Inflammatory macrophage treated with lipopolysaccharide for 4 hours (primary cell): ENCODE measurements at regions not wholly inside any gene's neighbourhood (a gene's known extent, or its start where the extent isn't known, plus 50 kb on each side); places are given as distances from the start of the nearest gene placed in this dataset.

Experiments
- DNase-seq: peaks from one replicate; pipeline ENCODE4 v3.0.0-alpha.2; 2020

GRCh38 chr2:6442252-6442985 lies 423.3 kb downstream of the CMPK2 start:
- no peak for DNase-seq

DNA sequence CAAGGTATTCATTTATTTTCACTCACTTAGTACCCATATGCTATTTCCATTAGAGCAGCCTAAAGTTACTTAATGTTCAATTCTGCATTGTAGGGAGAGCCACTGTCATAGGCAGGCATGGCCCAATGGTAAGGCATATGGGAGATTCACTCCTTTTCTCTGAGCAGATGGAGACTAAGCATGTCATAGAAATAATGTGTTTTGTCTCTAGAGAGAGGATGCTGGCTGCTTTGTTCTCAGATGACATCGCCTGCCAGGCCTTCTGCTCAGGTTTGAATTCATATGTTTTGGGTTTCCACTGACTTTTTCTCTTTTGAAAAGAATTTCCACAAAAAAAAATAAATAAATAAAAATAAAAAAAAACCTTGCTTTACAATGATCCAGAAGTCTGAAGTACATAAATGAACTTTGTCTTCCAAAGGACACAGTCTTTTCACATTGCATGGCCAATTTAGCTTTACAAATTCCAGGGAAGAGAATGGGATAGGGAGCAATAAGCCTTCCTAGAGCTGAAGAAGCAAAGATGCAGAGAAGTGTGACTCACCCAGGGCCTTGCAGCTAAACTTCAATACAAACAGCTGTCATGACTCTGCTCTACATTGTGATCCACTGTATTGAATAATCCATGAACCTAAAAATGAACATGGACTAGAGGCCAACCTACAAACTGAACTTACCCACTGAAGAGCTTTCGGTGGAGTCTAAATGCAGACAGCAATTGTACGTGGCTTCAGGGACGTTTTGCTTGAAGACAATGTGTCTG lies 422.5 kb downstream of the CMPK2 start:
- no peak for DNase-seq

GRCh38 chr2:6444514-6444913 lies 421.2 kb downstream of the CMPK2 start:
- DNase-seq = no peak

DNA sequence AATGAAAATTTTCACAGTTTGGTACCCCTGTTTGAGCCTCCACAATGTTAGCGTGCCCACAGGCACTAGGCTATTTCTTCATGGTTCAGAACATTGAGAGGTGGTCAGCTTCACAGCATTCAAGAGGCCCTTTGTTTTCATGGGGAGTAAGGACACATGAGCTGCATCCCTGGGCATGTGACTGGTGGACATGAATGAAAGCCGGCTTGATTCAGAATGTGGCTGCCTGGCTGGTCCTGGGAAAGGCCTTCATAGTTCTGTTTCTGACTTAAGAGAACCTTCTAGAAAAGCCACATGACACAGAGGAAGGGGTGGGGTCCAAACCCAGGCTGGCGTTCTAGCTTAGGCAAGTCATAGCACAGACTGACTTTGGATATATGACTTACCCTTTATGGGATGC lies 420.6 kb downstream of the CMPK2 start:
- DNase-seq = no peak

GRCh38 chr2:6446938-6447608 lies 418.6 kb downstream of the CMPK2 start:
- DNase-seq = no peak

GRCh38 chr2:6448893-6449292 lies 416.8 kb downstream of the CMPK2 start:
- DNase-seq = no peak

DNA sequence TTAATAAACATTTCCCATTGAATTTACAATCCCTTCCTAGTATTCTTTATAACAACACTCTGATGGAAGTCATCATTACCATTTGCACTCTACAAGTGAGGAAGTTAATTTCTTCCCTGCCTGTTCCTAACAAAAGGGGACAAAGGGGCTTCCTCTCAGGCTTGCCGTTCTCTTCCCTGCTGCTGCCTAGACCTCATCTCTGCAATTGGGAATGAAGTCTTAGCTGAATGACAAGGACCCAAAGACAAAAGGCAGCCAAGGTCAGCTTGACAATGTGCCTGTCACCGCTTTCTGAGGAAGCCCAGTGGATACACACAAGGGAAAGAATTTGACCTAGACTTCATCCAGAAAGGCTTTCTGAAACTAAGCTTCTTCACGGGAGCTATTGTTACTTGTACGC lies 416.4 kb downstream of the CMPK2 start:
- DNase-seq = no peak

DNA sequence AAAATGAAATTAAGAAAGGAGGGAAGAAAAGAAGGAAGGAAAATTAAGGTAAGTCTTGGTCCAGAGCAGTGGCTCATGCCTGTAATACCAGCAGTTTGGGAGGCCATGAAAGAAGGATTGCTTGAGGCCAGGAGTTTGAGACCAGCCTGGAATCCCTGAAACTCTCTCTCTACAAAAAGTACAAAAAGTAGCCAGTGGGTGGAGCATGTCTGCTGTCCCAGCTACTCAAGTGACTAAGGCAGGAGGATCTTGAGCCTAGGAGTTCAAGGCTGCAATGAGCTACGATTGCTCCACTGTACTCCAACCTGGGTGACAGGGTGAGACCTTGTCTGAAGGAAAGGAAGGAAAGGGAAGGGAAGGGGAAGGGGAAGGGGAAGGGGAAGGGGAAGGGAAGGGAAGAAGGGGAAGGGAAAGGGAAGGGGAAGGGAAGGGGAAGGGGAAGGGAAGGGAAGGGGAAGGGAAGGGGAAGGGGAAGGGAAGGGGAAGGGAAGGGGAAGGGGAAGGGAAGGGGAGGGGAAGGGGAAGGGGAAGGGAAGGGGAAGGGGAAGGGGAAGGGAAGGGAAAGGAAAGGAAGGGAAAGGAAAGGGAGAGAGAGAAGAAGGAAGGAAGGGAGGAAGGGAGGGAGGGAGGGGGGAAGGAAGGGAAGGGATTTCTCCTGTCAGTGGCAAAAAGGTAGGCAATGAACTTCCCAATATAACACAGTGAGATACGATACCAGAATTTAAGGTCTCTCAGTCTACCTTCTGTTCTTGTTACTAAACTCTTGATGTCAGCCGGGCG lies 412.8 kb downstream of the CMPK2 start:
- no peak for DNase-seq

GRCh38 chr2:6454286-6454990 lies 411.3 kb downstream of the CMPK2 start:
- DNase-seq = no peak

- no peak for DNase-seq
These were observed 406.6 kb downstream of the CMPK2 start for GRCh38 chr2:6459138-6459537.

- no peak for DNase-seq
These were observed 395.2 kb downstream of the CMPK2 start for GRCh38 chr2:6470518-6470917.

GRCh38 chr2:6471419-6471818 lies 394.3 kb downstream of the CMPK2 start:
- DNase-seq = no peak

DNA sequence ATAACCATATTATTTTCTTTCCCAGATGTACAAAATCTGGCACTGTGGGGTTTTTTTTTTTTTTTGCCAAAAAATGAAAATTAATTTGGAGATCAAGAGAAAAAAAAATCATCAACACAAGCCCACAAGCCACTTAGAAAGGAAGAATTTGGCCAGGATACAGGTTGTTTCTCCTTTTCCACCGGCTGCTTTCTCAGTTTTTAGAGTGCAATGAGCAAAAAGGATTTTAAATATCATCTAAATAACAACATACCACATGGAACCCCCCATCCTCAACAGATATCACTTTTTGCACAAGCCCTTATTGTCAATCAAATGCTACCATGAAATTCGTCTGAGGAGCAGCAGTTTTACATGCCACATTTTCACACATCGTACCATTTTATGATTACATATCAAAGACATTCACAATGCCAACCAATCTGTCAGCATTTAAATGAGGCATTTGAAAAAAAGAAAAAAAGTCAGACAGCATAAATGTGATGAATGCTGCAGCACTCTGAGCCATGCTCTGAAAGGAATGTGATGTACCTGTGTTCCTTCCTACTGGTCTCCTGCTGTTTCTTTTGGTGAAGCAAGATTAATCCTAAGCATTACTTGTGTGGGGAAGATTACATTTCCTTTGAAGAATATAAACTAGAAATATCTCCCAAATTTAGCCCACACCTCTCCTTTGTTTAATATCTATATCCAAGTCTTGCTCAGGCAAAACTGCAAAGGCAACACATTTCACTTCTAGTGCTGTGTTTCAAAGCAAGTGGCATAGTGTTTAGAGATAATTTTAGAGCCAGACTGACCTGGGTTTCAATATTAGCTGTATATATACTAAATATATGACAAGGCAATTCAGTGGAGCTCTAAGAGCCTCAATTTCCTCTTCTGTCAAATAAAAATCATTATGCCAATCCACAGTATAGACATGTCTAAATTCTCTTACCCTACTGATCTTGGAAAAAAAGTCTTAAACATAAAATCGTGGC lies 391.3 kb downstream of the CMPK2 start:
- no peak for DNase-seq

- no peak for DNase-seq
These were observed 390.4 kb downstream of the CMPK2 start for GRCh38 chr2:6475155-6475940.

- no peak for DNase-seq
These were observed 385.2 kb downstream of the CMPK2 start for GRCh38 chr2:6480514-6480913.

DNA sequence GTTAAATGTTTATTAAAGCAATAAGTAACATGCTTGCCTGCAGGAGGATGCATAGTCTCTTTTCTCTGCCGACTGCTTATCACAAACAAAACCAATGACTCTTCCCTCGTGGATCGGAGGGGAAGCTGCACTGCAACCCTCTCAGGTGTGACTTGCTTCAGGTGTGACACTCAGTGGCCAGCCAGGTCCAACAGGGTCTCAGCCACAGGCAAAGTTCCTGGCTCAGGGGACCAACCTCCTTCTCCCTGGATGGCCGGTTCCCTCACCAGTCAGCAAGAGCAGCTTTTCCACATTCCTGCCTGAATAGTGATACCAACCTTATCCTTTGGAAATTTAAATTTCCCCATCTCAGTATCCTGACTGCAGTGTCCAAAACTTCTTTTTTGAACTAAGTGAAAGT lies 383.5 kb downstream of the CMPK2 start:
- no peak for DNase-seq

DNA sequence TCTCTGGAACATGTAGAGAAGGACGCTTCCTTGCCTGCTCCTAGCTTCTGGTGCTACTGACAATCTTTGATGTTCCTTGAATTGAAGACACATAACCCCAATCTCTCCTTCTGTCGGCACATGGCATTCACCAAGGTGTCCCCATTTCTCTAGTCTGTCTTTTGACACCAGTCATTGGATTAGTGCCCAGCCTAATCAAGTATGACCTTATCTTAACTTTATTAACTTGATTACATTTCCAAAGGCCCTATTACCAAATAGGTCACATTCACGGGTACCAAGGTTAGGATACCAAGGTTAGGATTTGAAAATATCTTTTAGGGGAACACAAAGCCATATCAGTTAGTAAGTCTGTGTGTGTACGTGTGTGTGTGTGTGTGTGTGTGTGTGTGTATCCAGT lies 377.9 kb downstream of the CMPK2 start:
- no peak for DNase-seq

GRCh38 chr2:6492573-6492972 lies 373.1 kb downstream of the CMPK2 start:
- DNase-seq = no peak

DNA sequence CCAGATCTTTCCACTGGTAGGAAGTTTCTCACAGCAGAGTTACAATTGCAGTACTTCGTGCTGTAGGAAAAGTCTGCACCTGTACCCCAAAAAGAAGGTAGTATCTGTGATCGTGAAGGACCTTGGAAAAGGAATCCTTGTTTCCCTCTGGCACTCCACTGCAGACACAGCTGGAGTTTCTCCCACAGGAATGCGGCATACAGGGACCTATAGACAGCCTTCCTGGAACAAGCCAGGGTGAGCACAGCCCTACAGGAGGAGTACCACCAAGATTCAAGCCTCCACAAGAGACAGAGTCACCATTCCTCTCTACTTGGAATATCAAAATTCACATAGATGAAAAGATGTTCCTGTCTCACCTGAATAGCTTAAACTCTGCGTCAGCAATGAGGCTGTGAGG lies 372.4 kb downstream of the CMPK2 start:
- no peak for DNase-seq

- no peak for DNase-seq
These were observed 372.0 kb downstream of the CMPK2 start for GRCh38 chr2:6493669-6494068.
